Stomach (tissue), 8 donors: ENCODE measurements at regions not wholly inside any gene's neighbourhood (a gene's known extent, or its start where the extent isn't known, plus 50 kb on each side); places are given as distances from the start of the nearest gene placed in this dataset.

Experiments used
- DNase-seq, 2 donors: peaks; one replicate each; pipeline versions ENCODE4 v3.0.0 to v3.0.0-alpha.2; 2013 to 2019
- H3K27ac ChIP-seq, 5 donors: fragments of 200-600 bp in 4 of 5; sonication (generic) in 4 of 5; one replicate each; pipeline ENCODE4 v1.5.1; 2013 to 2019; ENCODE audit warnings: mild to moderate bottlenecking in 1 of 5, moderate library complexity in 1 of 5
- H3K27me3 ChIP-seq, 3 donors: fragments of 200-600 bp; sonication (generic); one replicate each; pipeline ENCODE4 v1.5.1; 2017 to 2019; ENCODE audit warnings: mixed run types in 1 of 3
- H3K36me3 ChIP-seq, 4 donors: fragments of 200-600 bp; sonication (generic); 1 replicate in 3 of 4; 2 replicates in 1 of 4; pipeline ENCODE4 v1.5.1; 2016 to 2019
- H3K4me1 ChIP-seq, 4 donors: fragments of 200-600 bp; sonication (generic); one replicate each; pipeline ENCODE4 v1.5.1; 2016 to 2019
- H3K4me3 ChIP-seq, 4 donors: fragments of 200-600 bp; sonication (generic) in 3 of 4; one replicate each; pipeline ENCODE4 v1.5.1; 2016 to 2019; ENCODE audit warnings: mild to moderate bottlenecking in 1 of 4
- H3K9me3 ChIP-seq, 4 donors: fragments of 200-600 bp; sonication (generic); one replicate each; pipeline ENCODE4 v1.5.1; 2016 to 2019
- EP300 ChIP-seq: sonication (generic); formaldehyde crosslinking; IDR thresholded peaks from one replicate; pipeline ENCODE4 v1.6.1; 2017; ENCODE audit warnings: antibody characterized with exemption
- POLR2A ChIP-seq, 4 donors: fragments of 450-650 bp; IDR thresholded peaks; one replicate each; pipeline ENCODE4 v1.6.1; 2016; ENCODE audit warnings: antibody characterized with exemption in 4 of 4, control low read depth in 2 of 4, mild to moderate bottlenecking in 1 of 4, moderate library complexity in 1 of 4
- POLR2AphosphoS5 ChIP-seq, 3 donors: sonication (generic); formaldehyde crosslinking; IDR thresholded peaks; one replicate each; pipeline ENCODE4 v1.6.1; 2016; ENCODE audit warnings: antibody characterized with exemption in 3 of 3
- WGBS, 5 donors: extraction: QIAGEN DNeasy Blood & Tissue Kit in 3 of 5; methylation state at CpG; one replicate each; pipeline versions ENCODE4 v1.1.5 to v1.1.7; 2013 to 2018; 5-methylcytosine and 5-hydroxymethylcytosine counted together
- intact Hi-C: fragments of 100-400 bp; cut with DNase I; formaldehyde crosslinking; loops from one replicate; pipeline ENCODE4 v1.15.1; 2023; ENCODE audit warnings: low total_unique reads
- TF ChIP-seq, protein P1 (sequence below), 7 experiments: fragments of 450-650 bp in 4 of 7; fragments of 200-600 bp in 3 of 7; sonication (generic) in 3 of 7; IDR thresholded peaks; one replicate each; pipeline ENCODE4 v1.5.1; 2016 to 2019; ENCODE audit warnings: antibody characterized with exemption in 7 of 7, control low read depth in 2 of 7, mild to moderate bottlenecking in 1 of 7
- donor health status: healthy with polysubstance abuse.
- donor health status: Bipolar disorder and iron deficiency.
- donor health status: healthy.

GRCh38 chr1:219478811-219479210, 134.1 kb downstream of the ZC3H11B start:
- no peak overlapping the region for H3K4me3 ChIP-seq
- no peaks in the 10 kb centered on the region for H3K36me3 ChIP-seq
- no peaks in the 10 kb centered on the region for H3K9me3 ChIP-seq
- H3K27me3 ChIP-seq: no peaks in the 10 kb centered on the region
- intact Hi-C loops: no loop called here
- no peak for DNase-seq
- no peak overlapping the region for H3K27ac ChIP-seq
- WGBS, 5 donors: 55 to 72% (median 63%) methylated on average over 3 of the region's 3 CpGs
- TF ChIP-seq, protein P1, sequence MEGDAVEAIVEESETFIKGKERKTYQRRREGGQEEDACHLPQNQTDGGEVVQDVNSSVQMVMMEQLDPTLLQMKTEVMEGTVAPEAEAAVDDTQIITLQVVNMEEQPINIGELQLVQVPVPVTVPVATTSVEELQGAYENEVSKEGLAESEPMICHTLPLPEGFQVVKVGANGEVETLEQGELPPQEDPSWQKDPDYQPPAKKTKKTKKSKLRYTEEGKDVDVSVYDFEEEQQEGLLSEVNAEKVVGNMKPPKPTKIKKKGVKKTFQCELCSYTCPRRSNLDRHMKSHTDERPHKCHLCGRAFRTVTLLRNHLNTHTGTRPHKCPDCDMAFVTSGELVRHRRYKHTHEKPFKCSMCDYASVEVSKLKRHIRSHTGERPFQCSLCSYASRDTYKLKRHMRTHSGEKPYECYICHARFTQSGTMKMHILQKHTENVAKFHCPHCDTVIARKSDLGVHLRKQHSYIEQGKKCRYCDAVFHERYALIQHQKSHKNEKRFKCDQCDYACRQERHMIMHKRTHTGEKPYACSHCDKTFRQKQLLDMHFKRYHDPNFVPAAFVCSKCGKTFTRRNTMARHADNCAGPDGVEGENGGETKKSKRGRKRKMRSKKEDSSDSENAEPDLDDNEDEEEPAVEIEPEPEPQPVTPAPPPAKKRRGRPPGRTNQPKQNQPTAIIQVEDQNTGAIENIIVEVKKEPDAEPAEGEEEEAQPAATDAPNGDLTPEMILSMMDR (IDR thresholded peaks at IDR 0.05): no peak
- TF ChIP-seq POLR2A (IDR thresholded peaks at IDR 0.05) (no peak), POLR2AphosphoS5 (IDR thresholded peaks at IDR 0.05) (no peak), EP300 (no peak)
- H3K4me1 ChIP-seq: no peaks in the 10 kb centered on the region

GRCh38 chr1:219477861-219478260, 135.0 kb downstream of the ZC3H11B start:
- H3K27me3 ChIP-seq: no peaks in the 10 kb centered on the region
- intact Hi-C loops: no loop called here
- TF ChIP-seq POLR2A (IDR thresholded peaks at IDR 0.05) (no peak), EP300 (no peak), POLR2AphosphoS5 (IDR thresholded peaks at IDR 0.05) (no peak)
- TF ChIP-seq, protein P1 (IDR thresholded peaks at IDR 0.05): no peak
- no peaks in the 10 kb centered on the region for H3K9me3 ChIP-seq
- no peaks in the 10 kb centered on the region for H3K36me3 ChIP-seq
- no peak for DNase-seq
- H3K4me3 ChIP-seq: no peak overlapping the region
- 70 to 83% (median 79%) methylated on average over 4 of the region's 4 CpGs for WGBS, 5 donors
- H3K27ac ChIP-seq: no peak overlapping the region
- H3K4me1 ChIP-seq: no peaks in the 10 kb centered on the region

DNA sequence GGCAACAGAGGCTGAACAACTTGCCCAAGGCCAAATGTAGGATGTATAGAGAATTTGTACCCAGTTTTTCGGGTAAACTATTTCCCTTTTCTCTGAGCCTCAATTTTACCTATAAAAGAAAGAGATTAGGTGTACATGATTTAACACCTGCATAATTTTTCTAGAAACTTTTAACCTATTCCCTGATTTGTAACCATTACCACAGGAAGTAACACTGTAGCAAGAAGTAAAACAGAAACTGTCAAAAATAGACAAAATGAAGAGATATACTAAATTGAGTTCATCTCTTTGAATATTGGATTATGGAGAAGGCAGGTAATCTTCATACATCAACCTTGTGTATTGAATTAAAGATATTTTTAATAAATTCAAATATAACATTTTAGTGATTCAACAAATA, 136.2 kb downstream of the ZC3H11B start:
- DNase-seq: no peak
- WGBS, 5 donors: 86 to 94% (median 92%) methylated on average over 1 of the region's 1 CpG
- Histone ChIP-seq H3K36me3 (no peaks in the 10 kb centered on the region), H3K27ac (no peak overlapping the region), H3K4me1 (no peaks in the 10 kb centered on the region), H3K4me3 (no peak overlapping the region), H3K27me3 (no peaks in the 10 kb centered on the region), H3K9me3 (no peaks in the 10 kb centered on the region)
- intact Hi-C loops: no loop called here
- TF ChIP-seq, protein P1 (IDR thresholded peaks at IDR 0.05): no peak
- no peak for TF ChIP-seq POLR2A (IDR thresholded peaks at IDR 0.05)
- no peak for TF ChIP-seq POLR2AphosphoS5 (IDR thresholded peaks at IDR 0.05)
- TF ChIP-seq EP300: no peak

DNA sequence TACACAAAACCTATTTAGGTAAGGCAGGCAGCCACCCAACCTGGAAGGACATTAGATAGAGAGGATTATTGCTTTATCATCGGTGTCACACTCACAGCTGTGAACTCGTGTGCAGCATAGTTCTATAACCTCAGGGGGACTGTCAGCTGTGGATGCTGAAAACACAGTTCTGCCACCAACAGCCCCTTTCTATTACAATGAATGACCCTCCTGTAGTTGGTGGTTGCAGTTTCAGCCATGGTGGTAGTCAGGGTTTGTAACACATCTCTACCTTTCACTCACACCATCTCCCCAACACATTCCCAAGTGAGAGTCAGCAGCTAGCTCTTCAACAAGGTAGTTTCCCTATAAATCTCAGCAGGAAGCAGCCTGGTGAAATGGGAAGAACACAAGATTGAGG, 136.8 kb downstream of the ZC3H11B start:
- H3K36me3 ChIP-seq: no peaks in the 10 kb centered on the region
- TF ChIP-seq POLR2A (IDR thresholded peaks at IDR 0.05): no peak
- no peak for TF ChIP-seq EP300
- TF ChIP-seq POLR2AphosphoS5 (IDR thresholded peaks at IDR 0.05): no peak
- TF ChIP-seq, protein P1 (IDR thresholded peaks at IDR 0.05): no peak
- no peaks in the 10 kb centered on the region for H3K4me1 ChIP-seq
- intact Hi-C loops: no loop called here
- no peaks in the 10 kb centered on the region for H3K9me3 ChIP-seq
- no peak overlapping the region for H3K27ac ChIP-seq
- WGBS, 5 donors: 50 to 77% (median 65%) methylated on average over 2 of the region's 2 CpGs
- no peaks in the 10 kb centered on the region for H3K27me3 ChIP-seq
- DNase-seq: no peak
- H3K4me3 ChIP-seq: no peak overlapping the region
